ENCODE measurements at regions not wholly inside any gene's neighbourhood (a gene's known extent, or its start where the extent isn't known, plus 50 kb on each side); places are given as distances from the start of the nearest gene placed in this dataset.

GRCh38 chr13:89567025-89567424, 1780.5 kb upstream of the MIR17HG start:
- Histone ChIP-seq H3K4me1 (no peaks in the 10 kb centered on the region), H3K27ac (no peak overlapping the region), H3K4me3 (no peak overlapping the region), H3K36me3 (no peaks in the 10 kb centered on the region), H3K9me3 (no peaks in the 10 kb centered on the region), H3K27me3 (no peaks in the 10 kb centered on the region)
- ATAC-seq = no peak
- WGBS, 2 donors (ENCODE audit: low coverage in 1 of 2) = 72 to 77% methylated on average over 3 to 4 of the region's 4 CpGs
- TF ChIP-seq CTCF (IDR thresholded peaks at IDR 0.05) = no peak
- no peak for TF ChIP-seq POLR2AphosphoS5 (IDR thresholded peaks at IDR 0.05)
- no peak for TF ChIP-seq EP300 (IDR thresholded peaks at IDR 0.05)
- TF ChIP-seq POLR2A (IDR thresholded peaks at IDR 0.05) = no peak

DNA sequence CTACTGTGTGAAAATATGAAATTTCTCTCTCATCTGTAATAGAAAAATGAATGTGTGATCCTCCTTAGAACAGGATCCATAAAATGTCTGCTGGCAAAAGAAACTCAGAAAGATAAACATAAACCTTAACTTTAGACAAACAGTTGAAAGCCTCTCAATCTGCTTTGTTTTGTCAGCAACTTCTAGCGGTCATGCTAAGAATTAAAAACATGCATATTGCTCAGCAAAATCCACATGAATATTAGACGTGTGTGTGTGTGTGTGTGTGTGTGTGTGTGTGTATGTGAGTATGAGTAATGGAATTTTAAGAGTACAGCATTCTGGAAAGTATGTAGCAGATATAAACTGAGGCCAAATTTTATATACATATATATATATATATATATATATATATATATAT, 1779.2 kb upstream of the MIR17HG start:
- WGBS, 2 donors (ENCODE audit: low coverage in 1 of 2) = 21 to 47% methylated on average over 2 of the region's 2 CpGs
- TF ChIP-seq POLR2A (IDR thresholded peaks at IDR 0.05) = no peak
- no peak for TF ChIP-seq CTCF (IDR thresholded peaks at IDR 0.05)
- no peak for TF ChIP-seq EP300 (IDR thresholded peaks at IDR 0.05)
- no peaks in the 10 kb centered on the region for H3K27me3 ChIP-seq
- no peak overlapping the region for H3K27ac ChIP-seq
- ATAC-seq = no peak
- H3K4me1 ChIP-seq = no peaks in the 10 kb centered on the region
- no peaks in the 10 kb centered on the region for H3K9me3 ChIP-seq
- H3K36me3 ChIP-seq = no peaks in the 10 kb centered on the region
- H3K4me3 ChIP-seq = no peak overlapping the region

DNA sequence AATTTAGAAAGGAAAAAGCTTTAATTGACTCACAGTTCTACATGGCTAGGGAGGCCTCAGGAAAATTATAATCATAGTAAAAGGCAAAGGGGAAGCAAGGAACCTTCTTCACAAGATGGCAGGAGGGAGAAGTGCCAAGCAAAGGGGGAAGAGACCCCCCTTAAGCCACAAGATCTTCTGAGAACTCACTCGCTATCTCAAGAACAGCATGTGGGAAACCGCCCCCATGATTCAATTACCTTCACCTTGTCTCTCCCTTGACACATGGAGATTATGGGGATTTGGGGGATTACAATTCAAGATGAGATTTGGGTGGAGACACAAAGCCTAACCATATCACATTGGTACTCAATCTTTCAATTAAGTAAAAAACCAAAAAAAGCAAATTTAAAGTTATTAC, 1778.7 kb upstream of the MIR17HG start:
- no peak for TF ChIP-seq CTCF (IDR thresholded peaks at IDR 0.05)
- no peak for TF ChIP-seq EP300 (IDR thresholded peaks at IDR 0.05)
- no peaks in the 10 kb centered on the region for H3K27me3 ChIP-seq
- no peak for ATAC-seq
- 32 to 94% methylated on average over 2 of the region's 2 CpGs for WGBS, 2 donors (ENCODE audit: low coverage in 1 of 2)
- no peaks in the 10 kb centered on the region for H3K9me3 ChIP-seq
- no peak overlapping the region for H3K27ac ChIP-seq
- no peaks in the 10 kb centered on the region for H3K36me3 ChIP-seq
- no peak overlapping the region for H3K4me3 ChIP-seq
- H3K4me1 ChIP-seq = no peaks in the 10 kb centered on the region

GRCh38 chr13:89571676-89572075, 1775.8 kb upstream of the MIR17HG start:
- Histone ChIP-seq H3K27ac (no peak overlapping the region), H3K4me1 (no peaks in the 10 kb centered on the region), H3K36me3 (no peaks in the 10 kb centered on the region), H3K27me3 (no peaks in the 10 kb centered on the region), H3K4me3 (no peak overlapping the region), H3K9me3 (no peaks in the 10 kb centered on the region)
- no peak for ATAC-seq
- TF ChIP-seq POLR2A (IDR thresholded peaks at IDR 0.05) (no peak), EP300 (IDR thresholded peaks at IDR 0.05) (no peak), CTCF (IDR thresholded peaks at IDR 0.05) (no peak), POLR2AphosphoS5 (IDR thresholded peaks at IDR 0.05) (no peak)

DNA sequence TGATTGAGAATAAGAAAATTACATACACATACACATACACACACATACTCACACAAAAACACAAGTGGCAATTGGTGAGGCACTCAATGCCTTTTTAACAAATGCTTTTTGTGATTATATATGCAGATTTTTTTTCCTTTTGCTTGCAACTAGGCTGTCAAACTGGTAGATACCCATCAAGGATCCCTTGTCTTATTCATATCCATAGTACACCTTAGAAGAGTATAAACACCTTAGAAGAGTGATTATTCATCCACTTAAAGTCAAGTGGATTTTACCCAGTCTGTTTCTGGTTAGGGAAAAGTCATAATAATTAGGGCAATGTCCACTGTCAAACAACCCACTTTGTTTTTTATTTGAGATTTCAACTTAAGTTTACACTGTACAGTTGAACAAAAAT, 1773.4 kb upstream of the MIR17HG start:
- ATAC-seq = no peak
- no peaks in the 10 kb centered on the region for H3K27me3 ChIP-seq
- TF ChIP-seq CTCF (IDR thresholded peaks at IDR 0.05) (no peak), POLR2AphosphoS5 (IDR thresholded peaks at IDR 0.05) (no peak), POLR2A (IDR thresholded peaks at IDR 0.05) (no peak), EP300 (IDR thresholded peaks at IDR 0.05) (no peak)

More for the DNA sequence above, 1773.4 kb upstream of the MIR17HG start:
- Histone ChIP-seq H3K4me1 (no peaks in the 10 kb centered on the region), H3K36me3 (no peaks in the 10 kb centered on the region), H3K4me3 (no peak overlapping the region), H3K27ac (no peak overlapping the region), H3K9me3 (no peaks in the 10 kb centered on the region)

Data from gastroesophageal sphincter (tissue), 4 donors.